ENCODE measurements at regions not wholly inside any gene's neighbourhood (a gene's known extent, or its start where the extent isn't known, plus 50 kb on each side); places are given as distances from the start of the nearest gene placed in this dataset.

DNA sequence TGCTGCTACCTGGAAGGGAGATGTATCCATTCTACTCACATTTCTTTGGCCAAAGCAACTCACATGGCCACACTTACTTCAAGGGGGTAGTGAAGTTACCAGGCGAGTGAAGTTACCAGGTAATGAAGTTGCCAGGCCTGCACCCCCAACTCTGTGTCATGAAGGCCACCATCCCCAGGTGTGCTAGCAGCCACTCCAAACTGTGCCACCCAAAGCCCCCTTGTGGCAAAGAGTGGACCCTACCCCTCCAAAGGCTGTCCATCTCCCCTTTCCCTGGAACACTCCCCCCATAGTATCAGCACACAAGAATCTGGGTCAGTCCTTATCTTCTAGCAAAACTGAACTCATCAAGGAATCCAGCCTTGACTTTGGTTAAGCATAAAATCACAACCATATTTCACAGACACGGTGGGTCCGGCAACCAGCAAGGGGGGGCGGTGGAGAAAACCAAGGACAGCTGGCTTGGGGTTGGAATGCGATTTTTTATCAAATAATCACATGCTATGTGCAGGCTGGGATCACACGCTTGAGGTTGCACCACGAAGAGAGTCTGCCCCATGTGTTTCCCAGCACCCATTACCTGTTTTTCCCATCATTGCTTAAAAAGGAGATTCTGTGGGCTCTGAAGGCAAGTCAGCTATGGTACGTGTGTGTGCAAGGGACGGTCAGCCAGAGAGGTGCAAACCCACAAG is 60.9 kb downstream of the ZFP36L2 start:
- CTCF ChIA-PET: interaction anchor here (0.7 kb wide), 1 partner anchor 62 kb away, joined by 10 read pairs; no protein-coding TSS in a partner anchor
- H3K4me1 ChIP-seq (ENCODE audit: control insufficient read depth, insufficient read depth, low read length): peaks cover 11% of the 10 kb centered on the region
- in situ Hi-C loops (cut with HindIII; ENCODE audit: low pct_unique_long_range_greater_than_20kb, low sequenced_read_pairs) (no loop called here), intact Hi-C loops (cut with micrococcal nuclease; ENCODE audit: unreplicated experiment) (no loop called here)
- BruUV-seq (replicated peaks): no TSS peak
- TF ChIP-seq POLR2AphosphoS5 (IDR thresholded peaks at IDR 0.05; ENCODE audit: low read depth, low read length) (no peak), TCF7L2 (IDR thresholded peaks at IDR 0.05; ENCODE audit: low read depth, low read length) (no peak), SIN3A (IDR thresholded peaks at IDR 0.05; ENCODE audit: borderline replicate concordance, insufficient read depth, low read depth, low read length) (no peak)
- TF ChIP-seq, protein P1, sequence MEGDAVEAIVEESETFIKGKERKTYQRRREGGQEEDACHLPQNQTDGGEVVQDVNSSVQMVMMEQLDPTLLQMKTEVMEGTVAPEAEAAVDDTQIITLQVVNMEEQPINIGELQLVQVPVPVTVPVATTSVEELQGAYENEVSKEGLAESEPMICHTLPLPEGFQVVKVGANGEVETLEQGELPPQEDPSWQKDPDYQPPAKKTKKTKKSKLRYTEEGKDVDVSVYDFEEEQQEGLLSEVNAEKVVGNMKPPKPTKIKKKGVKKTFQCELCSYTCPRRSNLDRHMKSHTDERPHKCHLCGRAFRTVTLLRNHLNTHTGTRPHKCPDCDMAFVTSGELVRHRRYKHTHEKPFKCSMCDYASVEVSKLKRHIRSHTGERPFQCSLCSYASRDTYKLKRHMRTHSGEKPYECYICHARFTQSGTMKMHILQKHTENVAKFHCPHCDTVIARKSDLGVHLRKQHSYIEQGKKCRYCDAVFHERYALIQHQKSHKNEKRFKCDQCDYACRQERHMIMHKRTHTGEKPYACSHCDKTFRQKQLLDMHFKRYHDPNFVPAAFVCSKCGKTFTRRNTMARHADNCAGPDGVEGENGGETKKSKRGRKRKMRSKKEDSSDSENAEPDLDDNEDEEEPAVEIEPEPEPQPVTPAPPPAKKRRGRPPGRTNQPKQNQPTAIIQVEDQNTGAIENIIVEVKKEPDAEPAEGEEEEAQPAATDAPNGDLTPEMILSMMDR (IDR thresholded peaks at IDR 0.05): no peak
- TF ChIP-seq, protein P2, sequence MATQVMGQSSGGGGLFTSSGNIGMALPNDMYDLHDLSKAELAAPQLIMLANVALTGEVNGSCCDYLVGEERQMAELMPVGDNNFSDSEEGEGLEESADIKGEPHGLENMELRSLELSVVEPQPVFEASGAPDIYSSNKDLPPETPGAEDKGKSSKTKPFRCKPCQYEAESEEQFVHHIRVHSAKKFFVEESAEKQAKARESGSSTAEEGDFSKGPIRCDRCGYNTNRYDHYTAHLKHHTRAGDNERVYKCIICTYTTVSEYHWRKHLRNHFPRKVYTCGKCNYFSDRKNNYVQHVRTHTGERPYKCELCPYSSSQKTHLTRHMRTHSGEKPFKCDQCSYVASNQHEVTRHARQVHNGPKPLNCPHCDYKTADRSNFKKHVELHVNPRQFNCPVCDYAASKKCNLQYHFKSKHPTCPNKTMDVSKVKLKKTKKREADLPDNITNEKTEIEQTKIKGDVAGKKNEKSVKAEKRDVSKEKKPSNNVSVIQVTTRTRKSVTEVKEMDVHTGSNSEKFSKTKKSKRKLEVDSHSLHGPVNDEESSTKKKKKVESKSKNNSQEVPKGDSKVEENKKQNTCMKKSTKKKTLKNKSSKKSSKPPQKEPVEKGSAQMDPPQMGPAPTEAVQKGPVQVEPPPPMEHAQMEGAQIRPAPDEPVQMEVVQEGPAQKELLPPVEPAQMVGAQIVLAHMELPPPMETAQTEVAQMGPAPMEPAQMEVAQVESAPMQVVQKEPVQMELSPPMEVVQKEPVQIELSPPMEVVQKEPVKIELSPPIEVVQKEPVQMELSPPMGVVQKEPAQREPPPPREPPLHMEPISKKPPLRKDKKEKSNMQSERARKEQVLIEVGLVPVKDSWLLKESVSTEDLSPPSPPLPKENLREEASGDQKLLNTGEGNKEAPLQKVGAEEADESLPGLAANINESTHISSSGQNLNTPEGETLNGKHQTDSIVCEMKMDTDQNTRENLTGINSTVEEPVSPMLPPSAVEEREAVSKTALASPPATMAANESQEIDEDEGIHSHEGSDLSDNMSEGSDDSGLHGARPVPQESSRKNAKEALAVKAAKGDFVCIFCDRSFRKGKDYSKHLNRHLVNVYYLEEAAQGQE (IDR thresholded peaks at IDR 0.05; ENCODE audit: insufficient read depth in 1 of 2, low read depth in 2 of 2, low read length in 1 of 2): no peak
- no peaks in the 10 kb centered on the region for H3K27me3 ChIP-seq (ENCODE audit: control insufficient read depth, insufficient read depth, low read length)
- H3K27ac ChIP-seq (ENCODE audit: low read length): no peak overlapping the region
- POLR2A ChIA-PET: no interaction called here
- no peak for ATAC-seq
- H3K36me3 ChIP-seq (ENCODE audit: control insufficient read depth, insufficient read depth, low read length): no peaks in the 10 kb centered on the region
- H3K9me3 ChIP-seq (ENCODE audit: control insufficient read depth, insufficient read depth, low read depth, low read length): no peaks in the 10 kb centered on the region
- DNase-seq (ENCODE audit: low read depth, low spot score): no peak
- H3K4me3 ChIP-seq (ENCODE audit: low read depth in 2 of 2, low read length in 2 of 2): no peak overlapping the region

DNA sequence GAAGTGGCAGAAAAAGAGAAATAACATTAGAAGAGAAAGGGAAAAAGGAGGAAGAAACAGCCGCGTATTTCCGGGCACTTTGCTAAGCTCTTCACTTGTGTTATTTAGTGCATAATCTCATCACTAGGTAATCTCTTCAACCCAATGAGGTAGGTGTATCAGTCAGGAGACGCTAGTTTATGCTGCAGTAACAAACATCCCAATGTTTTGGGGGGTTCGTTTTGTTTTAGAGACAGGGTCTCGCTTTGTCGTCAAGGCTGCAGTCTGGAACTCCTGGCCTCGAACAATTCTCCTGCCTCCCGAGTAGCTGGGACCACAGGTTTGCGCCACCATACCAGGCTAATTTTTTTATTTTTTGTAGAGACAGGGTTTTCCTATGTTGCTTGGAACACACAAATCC is 61.7 kb downstream of the ZFP36L2 start:
- no peaks in the 10 kb centered on the region for H3K9me3 ChIP-seq (ENCODE audit: control insufficient read depth, insufficient read depth, low read depth, low read length)
- TF ChIP-seq SIN3A (IDR thresholded peaks at IDR 0.05; ENCODE audit: borderline replicate concordance, insufficient read depth, low read depth, low read length): no peak
- intact Hi-C loops (cut with micrococcal nuclease; ENCODE audit: unreplicated experiment): no loop called here
- in situ Hi-C loops (cut with HindIII; ENCODE audit: low pct_unique_long_range_greater_than_20kb, low sequenced_read_pairs): no loop called here
- ATAC-seq (no peak), DNase-seq (ENCODE audit: low read depth, low spot score) (no peak)
- ChIA-PET POLR2A (no interaction called here), CTCF (no interaction called here)
- H3K27ac ChIP-seq (ENCODE audit: low read length): no peak overlapping the region
- H3K4me3 ChIP-seq (ENCODE audit: low read depth in 2 of 2, low read length in 2 of 2): no peak overlapping the region
- H3K36me3 ChIP-seq (ENCODE audit: control insufficient read depth, insufficient read depth, low read length): no peaks in the 10 kb centered on the region
- BruUV-seq (replicated peaks): no TSS peak
- H3K27me3 ChIP-seq (ENCODE audit: control insufficient read depth, insufficient read depth, low read length): no peaks in the 10 kb centered on the region
- H3K4me1 ChIP-seq (ENCODE audit: control insufficient read depth, insufficient read depth, low read length): peaks cover 11% of the 10 kb centered on the region

DNA sequence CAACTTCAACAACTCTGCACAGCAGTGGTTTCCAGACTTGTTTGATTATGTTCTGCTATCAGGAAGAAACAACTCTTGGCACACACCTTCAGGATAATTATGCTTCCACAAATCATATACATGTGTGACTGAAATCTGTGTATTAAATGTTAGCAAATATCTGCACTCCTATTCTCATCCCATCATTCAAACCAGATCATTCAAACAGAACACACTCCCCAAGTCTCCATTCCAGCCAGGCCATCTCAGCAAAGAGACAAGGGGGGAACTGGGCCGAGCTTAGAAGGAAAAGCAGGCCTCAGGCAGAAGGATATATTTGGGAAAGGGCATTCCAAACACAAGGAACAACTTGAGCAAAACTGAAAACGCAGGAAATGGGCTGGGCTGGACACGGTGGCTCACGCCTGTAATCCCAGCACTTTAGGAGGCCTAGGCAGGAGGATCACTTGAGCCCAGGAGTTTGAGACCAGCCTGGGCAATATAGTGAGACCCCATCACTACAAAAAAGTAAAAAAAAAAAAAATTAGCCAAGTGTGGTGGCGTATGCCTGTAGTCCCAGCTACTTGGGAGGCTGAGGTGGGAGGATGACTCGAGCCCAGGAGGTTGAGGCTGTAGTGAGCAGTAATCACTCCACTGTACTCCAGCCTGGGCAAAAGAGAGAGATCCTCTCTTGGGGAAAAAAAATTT is 62.7 kb downstream of the ZFP36L2 start:
- CTCF ChIA-PET: no interaction called here
- no peaks in the 10 kb centered on the region for H3K9me3 ChIP-seq (ENCODE audit: control insufficient read depth, insufficient read depth, low read depth, low read length)
- no peaks in the 10 kb centered on the region for H3K36me3 ChIP-seq (ENCODE audit: control insufficient read depth, insufficient read depth, low read length)
- intact Hi-C loops (cut with micrococcal nuclease; ENCODE audit: unreplicated experiment) (no loop called here), in situ Hi-C loops (cut with HindIII; ENCODE audit: low pct_unique_long_range_greater_than_20kb, low sequenced_read_pairs) (no loop called here)
- no peak overlapping the region for H3K4me3 ChIP-seq (ENCODE audit: low read depth in 2 of 2, low read length in 2 of 2)
- POLR2A ChIA-PET: no interaction called here
- H3K4me1 ChIP-seq (ENCODE audit: control insufficient read depth, insufficient read depth, low read length): peaks cover 11% of the 10 kb centered on the region
- H3K27ac ChIP-seq (ENCODE audit: low read length): no peak overlapping the region
- no TSS peak for BruUV-seq (replicated peaks)
- TF ChIP-seq, protein P2 (IDR thresholded peaks at IDR 0.05; ENCODE audit: insufficient read depth in 1 of 2, low read depth in 2 of 2, low read length in 1 of 2): no peak
- TF ChIP-seq POLR2AphosphoS5 (IDR thresholded peaks at IDR 0.05; ENCODE audit: low read depth, low read length) (no peak), TCF7L2 (IDR thresholded peaks at IDR 0.05; ENCODE audit: low read depth, low read length) (no peak), SIN3A (IDR thresholded peaks at IDR 0.05; ENCODE audit: borderline replicate concordance, insufficient read depth, low read depth, low read length) (no peak)
- TF ChIP-seq, protein P1 (IDR thresholded peaks at IDR 0.05): no peak
- DNase-seq (ENCODE audit: low read depth, low spot score) (no peak), ATAC-seq (no peak)
- no peaks in the 10 kb centered on the region for H3K27me3 ChIP-seq (ENCODE audit: control insufficient read depth, insufficient read depth, low read length)

Measured in Panc1 (cell line).